T-helper 2 cell (primary cell): ENCODE measurements at regions not wholly inside any gene's neighbourhood (a gene's known extent, or its start where the extent isn't known, plus 50 kb on each side); places are given as distances from the start of the nearest gene placed in this dataset.

ENCODE experiments used
- DNase-seq, 5 experiments: peaks; one replicate each; pipeline versions ENCODE4 v3.0.0 to v3.0.0-alpha.2; 2012 to 2022

DNA sequence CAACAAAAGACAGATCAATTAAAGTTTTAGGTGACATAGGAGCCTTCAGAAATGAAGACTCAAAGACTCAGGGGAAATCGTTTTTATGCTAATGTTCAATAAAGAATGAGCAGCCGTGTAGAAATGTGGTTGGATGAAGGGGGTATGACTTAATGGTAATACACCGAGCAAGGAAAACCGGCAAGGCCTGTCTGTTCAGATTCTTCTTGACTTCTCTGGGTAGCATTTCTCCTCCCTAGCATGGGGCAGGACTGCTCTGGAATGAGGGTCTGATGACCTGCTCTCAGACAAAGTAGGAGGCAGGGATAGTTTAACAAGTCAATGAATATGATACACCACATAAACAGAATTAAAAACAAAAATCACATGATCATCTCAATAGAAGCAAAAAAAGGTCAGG lies 487.4 kb downstream of the ZNF608 start:
- no peak for DNase-seq

DNA sequence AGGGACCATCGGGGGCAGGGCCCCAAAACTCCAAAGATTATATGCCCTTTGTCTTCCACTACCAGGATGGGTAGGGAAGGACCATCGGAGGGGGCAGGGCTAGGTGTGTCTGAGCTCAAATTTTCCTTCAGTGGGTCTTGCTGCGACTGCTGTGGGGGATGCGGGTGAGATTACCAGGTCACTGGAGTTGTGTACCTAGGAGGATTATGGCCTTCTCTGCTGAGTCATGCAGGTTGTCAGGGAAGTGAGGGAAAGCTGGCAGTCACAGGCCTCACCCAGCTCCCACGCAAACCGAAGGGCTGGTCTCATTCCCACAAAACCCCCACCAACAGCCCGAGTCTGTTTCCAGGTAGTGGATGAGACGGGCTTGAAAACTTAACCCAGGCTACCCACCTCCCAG lies 489.4 kb downstream of the ZNF608 start:
- DNase-seq = no peak

DNA sequence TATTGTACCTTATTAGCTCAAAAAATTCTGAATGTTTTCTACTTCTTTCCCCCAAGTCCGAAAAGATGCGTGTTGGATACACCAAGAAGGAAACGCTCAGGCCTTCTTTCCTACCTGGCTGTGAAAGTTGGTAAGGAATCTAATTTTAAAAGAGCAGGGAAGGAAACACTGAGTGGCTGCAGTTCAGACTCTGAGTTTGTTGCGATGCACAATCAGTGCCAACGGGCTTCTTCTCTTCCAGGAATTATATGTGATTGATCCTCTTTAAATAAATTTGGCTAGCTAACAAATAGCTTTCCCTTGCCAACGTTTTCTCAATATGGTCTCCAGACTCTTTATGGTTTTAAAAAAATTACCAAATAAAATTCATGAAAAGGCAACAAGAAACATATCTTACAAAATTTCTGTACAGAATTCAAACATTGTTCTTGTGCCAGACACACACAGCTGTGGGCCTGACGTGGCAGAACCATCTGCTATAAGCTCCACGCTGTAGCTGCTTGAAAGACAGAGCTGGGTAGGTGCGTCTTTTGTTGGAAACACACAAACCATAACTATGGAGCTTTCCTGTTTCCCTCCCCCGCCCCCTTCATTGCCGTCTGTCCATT lies 493.1 kb downstream of the ZNF608 start:
- DNase-seq = no peak

DNA sequence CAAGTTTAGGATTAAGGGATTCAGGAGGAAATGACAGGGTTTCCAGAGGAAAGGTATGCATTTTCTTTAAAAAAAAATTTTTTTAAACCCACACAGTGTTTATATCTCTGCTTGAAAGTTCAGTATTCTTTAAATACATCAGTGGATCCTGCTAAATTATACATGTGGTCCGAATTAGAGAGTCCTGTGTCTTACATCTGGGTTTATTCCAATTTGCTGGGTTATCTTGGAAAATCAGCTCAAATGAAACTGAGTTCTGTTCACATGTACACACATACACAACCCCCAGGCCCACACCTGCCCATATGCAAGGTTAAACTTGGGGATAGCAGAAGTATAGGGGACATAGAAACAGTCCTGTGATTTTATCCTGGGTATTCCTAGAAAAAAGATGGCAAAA lies 493.7 kb downstream of the ZNF608 start:
- DNase-seq = no peak

DNA sequence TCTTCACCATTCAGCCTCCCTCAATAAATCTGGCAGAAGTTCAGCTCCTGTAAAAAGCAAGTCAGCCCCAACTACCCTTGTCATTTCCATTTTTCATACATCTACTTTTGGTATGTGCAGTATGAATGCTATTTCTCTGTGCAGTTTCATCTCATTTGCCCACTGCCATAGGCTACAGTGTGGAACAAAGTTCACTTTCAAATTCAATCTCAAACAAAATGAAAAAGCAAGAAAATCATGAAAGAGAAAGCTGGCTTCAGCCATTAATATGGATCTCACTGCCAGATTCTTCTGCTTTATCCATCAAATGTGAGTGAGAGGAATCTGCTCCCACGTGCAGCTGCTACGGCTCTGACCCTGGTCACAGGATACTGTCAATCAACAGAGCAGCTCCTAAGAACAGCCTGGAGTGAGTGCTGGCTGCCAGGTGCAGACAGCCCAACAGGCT lies 494.2 kb downstream of the ZNF608 start:
- no peak for DNase-seq

DNA sequence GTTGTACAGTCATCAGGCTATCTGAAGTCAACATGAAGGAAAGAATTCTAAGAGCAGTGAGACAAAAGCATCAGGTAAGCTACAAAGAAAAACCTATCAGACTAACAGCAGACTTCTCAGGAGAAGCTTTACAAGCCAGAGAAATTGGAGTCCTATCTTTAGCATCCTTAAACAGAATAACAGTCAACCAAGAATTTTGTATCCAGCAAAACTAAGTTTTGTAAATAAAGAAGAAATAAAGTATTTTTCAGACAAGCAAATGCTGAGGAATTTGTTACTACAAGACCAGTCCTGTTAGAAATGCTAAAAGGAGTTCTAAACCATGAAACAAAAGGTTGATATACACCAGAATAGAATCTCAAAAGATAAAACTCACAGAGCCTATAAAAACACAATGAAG lies 501.2 kb downstream of the ZNF608 start:
- no peak for DNase-seq

DNA sequence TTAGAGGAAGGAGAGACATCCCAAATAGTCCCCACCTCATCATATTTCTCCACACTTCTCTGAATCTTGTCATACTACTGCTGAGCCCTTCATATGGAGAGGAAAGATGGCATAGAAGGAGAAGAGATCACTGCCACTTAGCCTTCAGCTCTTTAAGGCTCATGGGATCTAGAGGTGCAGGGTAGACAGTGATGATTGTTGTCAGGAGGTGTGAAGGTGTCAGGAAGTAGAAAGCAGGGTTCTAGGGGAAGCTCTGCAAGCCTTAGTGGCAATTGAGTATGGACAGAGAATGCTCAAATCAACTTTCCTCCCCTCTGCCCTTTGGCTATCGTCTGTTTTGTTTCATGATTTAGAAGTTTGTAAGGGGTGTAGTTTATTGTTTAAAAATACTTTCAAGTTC lies 505.7 kb downstream of the ZNF608 start:
- no peak for DNase-seq

DNA sequence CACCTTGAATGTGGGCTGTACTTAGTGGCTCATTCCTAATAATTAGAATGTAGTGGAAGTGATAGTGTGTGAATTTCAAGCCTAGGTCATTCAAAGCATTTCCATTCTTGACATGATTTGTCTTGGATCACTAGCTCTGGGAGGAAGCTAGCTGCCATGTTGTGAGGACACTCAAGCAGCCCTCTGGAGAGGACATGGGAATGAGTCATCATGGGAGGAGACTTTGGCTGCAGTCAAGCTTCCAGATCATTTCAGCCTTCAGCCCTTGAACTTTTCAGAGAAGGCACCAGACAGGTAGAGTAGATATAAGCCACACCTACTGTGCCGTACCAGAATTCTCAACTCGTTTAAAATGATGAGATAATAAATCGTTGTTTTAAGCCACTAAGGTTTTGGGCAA lies 506.9 kb downstream of the ZNF608 start:
- DNase-seq = no peak

DNA sequence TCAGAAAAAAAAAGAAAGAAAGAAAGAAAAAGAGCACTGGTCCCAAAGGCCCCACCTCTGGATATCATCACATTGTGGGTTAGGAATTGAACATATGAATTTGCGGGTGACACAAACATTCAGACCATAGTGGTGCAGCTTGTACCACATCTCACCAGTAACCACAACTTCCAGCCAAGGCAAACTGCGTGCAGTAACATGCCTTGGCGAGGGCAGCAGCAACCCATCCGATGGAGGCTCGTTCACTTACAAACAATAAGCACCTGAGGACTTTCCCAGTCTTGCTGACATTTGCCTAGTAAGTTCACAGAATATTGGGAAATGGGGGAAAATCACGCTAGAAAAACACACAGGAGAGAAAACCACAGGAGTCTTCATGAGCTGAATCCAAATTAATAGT lies 508.1 kb downstream of the ZNF608 start:
- DNase-seq = no peak

DNA sequence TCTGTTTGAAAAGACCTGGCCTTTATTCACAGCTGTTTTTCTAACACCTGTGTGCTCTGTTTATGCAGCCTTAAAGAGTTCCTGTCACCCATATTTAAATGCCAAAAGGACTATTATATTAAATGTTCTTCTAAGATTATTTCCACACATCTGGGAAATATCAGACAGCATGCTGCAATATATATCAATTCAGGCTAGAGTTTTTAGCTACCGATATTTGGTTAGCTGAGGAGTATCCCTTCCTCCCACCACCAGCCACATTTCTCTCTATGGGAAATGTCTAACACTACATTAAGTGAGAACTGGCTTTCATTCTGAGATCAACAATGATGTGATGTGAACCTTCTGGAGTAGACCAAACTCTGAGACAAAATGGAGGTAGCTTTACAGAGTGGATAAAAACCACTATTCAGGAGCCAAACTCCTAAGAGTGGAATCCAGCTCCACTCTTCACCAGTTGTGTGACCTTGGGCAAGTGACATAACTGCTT lies 509.2 kb downstream of the ZNF608 start:
- no peak for DNase-seq

DNA sequence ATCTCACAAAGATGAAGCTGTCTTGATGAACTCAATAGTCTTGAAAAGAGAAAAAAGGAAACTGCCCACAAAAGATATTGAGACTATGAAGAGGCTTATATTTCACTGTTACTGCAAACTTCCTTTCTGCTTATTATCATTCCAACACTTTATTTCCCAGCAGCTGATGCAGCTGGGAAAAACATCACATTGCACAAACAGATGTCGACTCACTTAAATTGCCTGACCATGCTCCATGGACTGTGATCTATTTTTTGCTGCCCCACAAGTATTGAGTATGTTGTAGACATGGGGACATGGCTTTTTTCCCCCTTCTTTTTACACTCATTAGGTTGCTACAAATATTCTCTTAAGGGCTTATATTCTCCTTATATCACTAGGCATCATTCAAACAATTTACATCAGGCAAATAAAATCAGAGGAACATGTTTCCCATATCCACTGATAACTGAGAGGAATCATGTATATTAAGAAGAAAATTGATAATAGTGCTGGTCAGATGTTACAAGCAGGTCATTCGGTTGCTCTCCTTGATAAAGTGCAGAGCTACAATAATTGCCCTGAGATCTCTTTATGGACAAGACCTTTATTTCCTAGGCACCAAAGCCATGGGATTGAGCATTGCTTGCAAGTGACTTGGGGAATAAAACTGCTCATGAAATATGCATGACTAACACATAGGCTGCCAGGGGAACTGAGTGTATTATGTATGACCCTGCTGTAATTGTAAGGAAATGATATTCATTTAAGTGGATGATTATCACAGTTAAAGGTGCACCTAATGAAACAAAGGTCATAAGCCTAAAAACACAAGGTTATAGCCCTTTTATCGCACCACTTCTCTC lies 509.9 kb downstream of the ZNF608 start:
- no peak for DNase-seq

DNA sequence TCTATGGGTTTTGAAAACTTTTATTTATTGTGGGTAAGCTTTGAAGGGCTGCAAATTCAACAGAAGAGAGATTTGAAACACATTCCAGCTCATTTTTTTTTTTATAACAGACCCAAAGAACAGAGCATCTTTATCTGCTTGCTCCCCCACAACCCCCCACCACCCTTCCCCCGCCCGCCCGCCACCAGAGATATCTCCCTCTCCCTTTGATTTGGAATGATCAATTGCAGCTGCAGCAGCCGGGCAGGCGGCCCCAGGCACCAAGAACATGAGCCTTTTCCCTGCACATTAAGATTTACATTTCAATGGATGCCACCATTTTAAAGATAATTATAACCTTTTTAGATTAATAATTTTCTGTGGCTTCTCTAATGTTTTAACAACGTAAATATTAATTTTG lies 510.9 kb downstream of the ZNF608 start:
- DNase-seq = no peak

DNA sequence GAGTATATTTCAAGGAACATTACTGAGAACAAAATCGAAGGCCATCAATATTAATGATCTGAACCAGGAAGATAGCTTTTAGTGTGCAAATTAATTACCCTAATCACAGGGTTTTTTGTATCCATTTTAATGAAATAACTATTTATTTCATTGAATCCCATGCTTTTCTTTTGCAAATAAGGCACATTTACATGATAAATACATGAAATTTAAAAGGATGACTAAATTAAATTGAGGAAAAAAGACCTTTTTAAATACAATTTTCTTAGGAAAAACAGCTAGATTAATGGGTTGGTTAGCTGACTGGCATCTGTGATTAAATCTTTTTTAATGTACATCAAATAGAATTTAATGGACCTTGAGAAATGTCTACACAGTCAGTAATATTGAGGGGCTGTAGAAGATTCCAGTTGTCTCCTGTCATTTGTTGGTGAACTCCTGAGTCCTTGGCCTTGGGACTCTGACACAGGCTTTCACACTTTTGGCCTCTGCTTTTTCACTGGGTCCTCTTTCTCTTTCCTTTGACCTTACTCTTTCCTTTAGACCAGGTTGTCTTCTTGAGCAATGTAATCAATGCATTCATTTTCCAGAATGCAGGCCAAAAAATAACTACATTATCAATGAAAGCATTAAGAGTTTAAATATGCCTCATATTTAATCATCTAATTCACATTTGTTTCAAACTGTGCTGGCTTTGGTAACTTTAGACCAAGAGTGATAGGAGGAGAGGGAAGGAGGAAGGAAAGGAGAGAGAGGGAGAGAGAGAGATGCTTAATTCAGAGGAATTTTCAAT lies 511.5 kb downstream of the ZNF608 start:
- DNase-seq = no peak

DNA sequence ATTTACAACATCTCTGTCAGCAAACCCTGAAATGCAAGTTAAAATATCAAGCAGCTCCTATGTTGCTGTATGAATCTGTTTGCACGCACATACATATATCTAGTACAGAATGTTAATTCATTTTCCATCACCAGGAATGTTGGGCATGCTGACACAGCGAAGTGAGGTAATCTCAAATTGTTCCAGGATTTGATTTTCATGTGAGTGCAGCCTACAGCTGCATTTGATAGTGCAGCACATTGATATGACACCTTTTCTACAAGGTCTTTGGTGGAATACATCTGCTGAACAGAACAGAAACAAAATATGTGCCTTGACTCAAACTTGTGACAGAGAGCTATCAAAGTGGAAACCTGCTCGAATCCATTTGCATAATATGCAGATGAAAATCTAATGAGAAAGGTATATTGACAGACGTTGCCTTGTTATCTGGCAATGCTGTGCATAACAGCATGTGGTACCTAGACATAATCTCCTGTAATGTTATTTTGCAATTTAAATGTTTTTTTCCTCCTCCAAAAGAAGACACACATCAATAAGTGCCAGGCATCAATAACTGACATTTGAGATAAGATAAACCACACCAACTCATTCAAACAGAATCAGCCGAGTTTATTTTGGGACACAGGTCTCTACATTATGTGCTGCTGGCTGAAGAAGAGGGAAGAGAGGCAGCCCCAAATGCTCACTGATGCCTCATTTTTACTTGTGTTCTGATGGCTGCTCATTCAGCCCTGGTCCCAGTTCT lies 512.2 kb downstream of the ZNF608 start:
- DNase-seq = no peak

DNA sequence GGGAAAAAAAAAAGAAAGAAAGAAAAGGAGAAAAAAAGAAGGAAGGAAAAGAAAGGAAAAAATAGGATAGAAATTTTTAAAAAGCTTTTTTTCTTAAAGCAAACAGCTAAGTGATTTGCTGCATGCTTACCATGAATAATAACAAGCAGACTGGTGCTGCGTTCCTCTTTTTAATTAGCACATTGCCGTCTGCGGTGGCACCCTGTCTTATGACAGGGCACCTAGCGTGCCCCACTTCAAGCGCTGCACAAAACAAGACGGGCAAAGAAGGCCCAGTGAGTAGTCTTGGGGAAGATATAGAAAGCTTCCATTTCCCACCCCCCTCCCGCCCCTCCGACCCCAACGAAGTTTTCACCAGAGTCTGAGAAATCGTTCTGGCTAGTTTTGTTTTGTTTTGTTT lies 513.9 kb downstream of the ZNF608 start:
- no peak for DNase-seq

DNA sequence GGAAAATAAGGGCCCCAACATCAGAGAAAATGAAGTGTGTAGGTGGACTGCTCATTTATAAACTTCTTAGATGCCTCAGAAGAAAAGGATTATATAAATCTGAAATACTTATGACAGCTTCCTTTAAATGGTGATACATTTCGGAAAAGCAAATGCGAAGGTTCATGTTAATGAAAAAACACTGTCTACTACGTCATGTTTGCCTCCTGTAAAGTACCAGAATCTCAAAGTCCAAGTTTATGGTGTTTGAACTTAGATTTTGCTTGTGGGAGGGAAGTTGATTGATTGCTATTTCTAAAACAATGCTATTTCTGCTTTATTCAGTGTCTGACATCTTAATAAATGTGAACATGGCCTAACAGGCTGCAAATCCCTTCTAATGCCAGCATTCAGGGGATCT lies 514.6 kb downstream of the ZNF608 start:
- no peak for DNase-seq

DNA sequence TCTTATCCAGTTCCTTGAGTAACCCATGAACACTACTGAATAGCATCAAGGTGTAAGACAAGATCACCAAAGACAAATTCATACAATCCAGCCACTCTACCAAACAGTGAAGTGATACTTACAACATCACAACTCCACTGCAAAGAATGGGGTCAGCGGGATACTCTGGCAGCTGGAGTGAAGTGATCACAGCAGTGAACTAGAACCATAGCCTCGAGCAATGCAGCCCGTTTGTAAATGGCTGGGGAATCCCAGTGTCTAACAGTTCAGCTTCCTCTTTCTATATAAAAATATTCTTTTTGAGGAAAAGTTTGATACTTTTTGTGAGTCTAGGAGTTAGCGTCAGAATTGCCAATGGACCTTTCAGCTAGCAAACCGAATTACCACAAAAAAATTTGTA lies 515.2 kb downstream of the ZNF608 start:
- no peak for DNase-seq

DNA sequence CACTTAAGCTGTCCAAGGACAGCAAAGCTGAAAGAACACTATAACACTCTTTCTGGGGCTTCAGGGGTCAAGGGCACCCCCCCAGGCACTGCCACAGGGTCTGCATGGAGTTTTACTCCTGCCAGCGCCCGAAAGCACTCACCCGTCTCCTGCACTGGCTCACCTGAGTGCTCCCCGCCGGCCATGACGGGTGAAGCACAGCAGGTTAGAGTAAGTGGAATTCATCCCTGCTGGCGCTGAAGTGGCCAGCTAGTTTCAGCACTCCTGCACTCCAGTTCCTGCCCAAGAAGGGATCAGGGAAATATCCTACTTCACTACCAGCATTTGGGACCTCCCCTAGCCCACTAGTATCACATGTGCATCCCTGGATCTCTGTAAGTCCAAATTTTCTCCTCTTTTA lies 516.0 kb downstream of the ZNF608 start:
- DNase-seq = no peak

DNA sequence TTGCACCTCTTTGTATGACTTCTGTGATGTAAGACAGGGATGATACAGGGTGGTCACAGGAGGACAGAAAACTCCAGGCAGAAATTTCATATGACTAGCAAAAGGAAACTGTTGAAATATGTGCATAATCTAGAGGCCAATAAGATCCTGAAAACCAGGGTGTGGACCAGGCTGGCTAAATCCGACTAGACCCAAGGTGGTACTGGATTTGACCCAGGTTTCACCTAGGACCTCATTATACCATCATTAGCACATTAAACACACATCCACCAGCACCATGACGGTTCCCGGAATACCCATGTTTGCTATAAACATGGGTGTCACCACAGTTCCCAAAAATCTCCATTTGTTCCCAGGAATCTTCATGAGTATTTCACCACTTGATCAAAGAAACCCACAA lies 517.1 kb downstream of the ZNF608 start:
- no peak for DNase-seq

DNA sequence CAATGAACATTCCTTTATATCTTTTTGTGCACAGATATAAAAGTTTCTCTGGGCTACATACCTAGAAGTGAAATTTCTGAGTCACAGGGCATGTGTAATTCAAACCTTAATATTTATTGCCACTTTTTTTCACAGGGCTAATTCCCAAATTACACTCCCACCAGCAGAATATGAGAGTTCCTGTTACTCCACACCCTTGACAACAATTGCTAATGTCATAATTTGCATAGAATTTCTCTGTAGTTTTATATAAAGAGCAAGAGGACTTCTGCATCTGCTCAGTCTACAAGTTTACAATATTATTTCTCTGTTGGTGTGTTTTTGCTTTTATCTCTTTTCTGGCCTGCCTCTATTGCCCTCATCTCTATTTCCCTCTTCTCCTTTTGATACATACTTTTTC lies 518.5 kb downstream of the ZNF608 start:
- DNase-seq = no peak

DNA sequence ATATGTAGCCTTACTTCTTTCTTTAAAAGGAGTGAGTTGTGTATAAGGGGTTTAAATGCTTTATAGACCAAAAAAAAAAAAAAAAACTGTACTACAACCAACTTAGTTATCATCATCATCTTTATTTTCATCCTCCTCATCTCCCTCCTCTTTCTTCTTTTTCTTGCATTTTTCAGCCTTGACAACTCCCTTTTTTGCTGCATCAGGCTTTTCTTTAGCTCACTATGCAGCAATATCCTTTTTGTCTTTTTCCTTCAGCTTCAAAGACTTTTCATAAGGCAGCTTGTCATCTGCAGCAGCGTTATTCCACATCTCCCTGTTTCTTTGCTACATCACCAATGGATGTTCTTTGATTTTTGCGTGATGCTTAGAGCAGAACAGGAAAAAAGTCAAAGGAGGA lies 526.0 kb downstream of the ZNF608 start:
- DNase-seq = no peak

DNA sequence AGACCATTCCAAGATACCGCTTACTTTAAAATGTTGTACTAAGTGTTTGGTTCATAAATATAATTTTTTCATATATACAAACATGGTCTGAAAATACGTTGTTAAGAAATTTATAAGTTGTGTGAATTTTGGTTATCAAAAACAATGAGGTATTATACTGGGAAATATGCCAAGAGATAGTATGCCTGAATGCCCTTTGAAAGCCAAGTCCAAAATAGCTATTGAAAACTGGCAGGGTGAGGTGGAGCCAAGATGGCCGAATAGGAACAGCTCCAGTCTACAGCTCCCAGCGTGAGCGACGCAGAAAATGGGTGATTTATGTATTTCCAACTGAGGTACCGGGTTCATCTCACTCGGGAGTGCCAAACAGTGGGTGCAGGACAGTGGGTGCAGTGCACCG lies 533.5 kb downstream of the ZNF608 start:
- no peak for DNase-seq
